Heart left ventricle (tissue), 13 donors: ENCODE measurements at regions not wholly inside any gene's neighbourhood (a gene's known extent, or its start where the extent isn't known, plus 50 kb on each side); places are given as distances from the start of the nearest gene placed in this dataset.

Source experiments
- CTCF ChIP-seq, 12 donors: fragments of 200-600 bp; sonication (generic) in 4 of 12; IDR thresholded peaks; one replicate each; pipeline versions ENCODE4 v1.5.0 to v1.8.0; 2018 to 2022; ENCODE audit warnings: antibody characterized with exemption in 12 of 12, mild to moderate bottlenecking in 5 of 12
- POLR2A ChIP-seq, 2 donors: fragments of 450-650 bp; IDR thresholded peaks; one replicate each; pipeline ENCODE4 v1.6.1; 2017; ENCODE audit warnings: antibody characterized with exemption in 2 of 2, mild to moderate bottlenecking in 2 of 2, moderate library complexity in 2 of 2
- donor health status: ischemic (EF 13 %, LVEDD 7.1; RV severe dilation, severe dysfunction).
- donor health status: DM: no; HTN: yes; CAD: no.
- donor health status: DM: no; HTN: no; CAD: no.
- donor health status: ischemic (EF 25% LVEDD 6.9; RV normal size, moderate dysfunction).
- donor health status: ischemic (EF 25% LVEDD 5.7; RV mildly dilated, moderate dysfunction).
- donor health status: ischemic (EF 35%, LVEDD 5.7; RV mildly dilated, moderate dysfunction).
- donor health status: nonischemic (EF 11% LVEDD 7.7; RV severe dilation, severe dysfunction).
- donor health status: DM: yes; HTN: yes; CAD: no.
- donor health status: PGD.
- donor health status: ischemic (EF 29% LVEDD 5.4; RV normal size, mild dysfunction).
- donor health status: nonischemic (EF 23%, LVEDD 6.1; RV moderate dilation, normal function).

- no peak for TF ChIP-seq CTCF (IDR thresholded peaks at IDR 0.05)
- TF ChIP-seq POLR2A (IDR thresholded peaks at IDR 0.05), result no peak
Measured at GRCh38 chr3:161575901-161576300, 79.3 kb downstream of the OTOL1 start.
